Endothelial cell of umbilical vein (primary cell): ENCODE measurements at regions not wholly inside any gene's neighbourhood (a gene's known extent, or its start where the extent isn't known, plus 50 kb on each side); places are given as distances from the start of the nearest gene placed in this dataset.
A peak's percentile ranks its signal among the peaks of the same experiment; 100 is the strongest.

Experiments used
- EZH2 ChIP-seq: IDR thresholded peaks from 2 replicates; pipeline ENCODE4 v1.6.1; 2012; ENCODE audit warnings: borderline replicate concordance, low read depth, mild to moderate bottlenecking, moderate library complexity, low read length, inconsistent platforms; ENCODE audit not compliant: severe bottlenecking
- GATA2 ChIP-seq: IDR thresholded peaks from 2 replicates; pipeline ENCODE4 v1.7.0; 2011; ENCODE audit warnings: low read depth, mild to moderate bottlenecking, moderate library complexity, mixed read lengths, low read length; ENCODE audit not compliant: insufficient read length, insufficient read depth
- JUN ChIP-seq: IDR thresholded peaks from 2 replicates; pipeline ENCODE4 v1.6.1; 2011; ENCODE audit warnings: borderline replicate concordance, low read depth; ENCODE audit not compliant: insufficient read length, insufficient read depth
- POLR2A ChIP-seq: IDR thresholded peaks from 2 replicates; pipeline ENCODE4 v1.6.1; 2012; ENCODE audit warnings: low read depth, mild to moderate bottlenecking, control low read depth, low read length
- POLR2AphosphoS5 ChIP-seq: IDR thresholded peaks from 2 replicates; pipeline ENCODE4 v1.6.1; 2012; ENCODE audit warnings: low read depth, mild to moderate bottlenecking, control low read depth, low read length, moderate library complexity; ENCODE audit not compliant: insufficient read depth
- TF ChIP-seq, protein P1 (sequence below), 2 donors: IDR thresholded peaks; 1 replicate in 1 of 2; 2 replicates in 1 of 2; pipeline ENCODE4 v1.5.1; 2011; ENCODE audit warnings: low read length in 2 of 2, mild to moderate bottlenecking in 2 of 2, moderate library complexity in 2 of 2, control low read depth in 1 of 2, inconsistent platforms in 1 of 2, low read depth in 1 of 2; ENCODE audit not compliant: insufficient read depth in 1 of 2; ENCODE audit errors: extremely low read depth in 1 of 2
- TF ChIP-seq, protein P2 (sequence below): IDR thresholded peaks from 2 replicates; pipeline ENCODE4 v1.6.1; 2011; ENCODE audit not compliant: insufficient read depth, insufficient read length

DNA sequence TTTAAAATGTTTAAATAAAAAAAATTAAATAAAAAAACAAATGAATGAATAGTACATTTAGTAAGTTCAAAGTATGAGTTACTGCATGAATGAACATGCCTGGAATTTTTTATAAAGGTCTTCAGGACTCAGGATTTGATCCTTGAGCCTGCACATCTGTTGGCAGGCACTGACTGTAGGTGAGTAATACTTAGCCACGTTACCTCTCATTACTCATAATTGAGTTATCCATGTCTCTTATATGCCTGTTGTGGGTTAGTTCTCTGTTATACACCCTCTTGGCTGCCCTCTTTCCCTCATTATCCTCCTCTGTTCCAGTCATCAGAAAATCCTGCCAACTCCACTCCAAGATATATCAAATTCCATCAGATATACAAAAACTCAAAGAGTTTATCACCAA lies 276.0 kb downstream of the FBXW7 start:
- TF ChIP-seq, protein P1, sequence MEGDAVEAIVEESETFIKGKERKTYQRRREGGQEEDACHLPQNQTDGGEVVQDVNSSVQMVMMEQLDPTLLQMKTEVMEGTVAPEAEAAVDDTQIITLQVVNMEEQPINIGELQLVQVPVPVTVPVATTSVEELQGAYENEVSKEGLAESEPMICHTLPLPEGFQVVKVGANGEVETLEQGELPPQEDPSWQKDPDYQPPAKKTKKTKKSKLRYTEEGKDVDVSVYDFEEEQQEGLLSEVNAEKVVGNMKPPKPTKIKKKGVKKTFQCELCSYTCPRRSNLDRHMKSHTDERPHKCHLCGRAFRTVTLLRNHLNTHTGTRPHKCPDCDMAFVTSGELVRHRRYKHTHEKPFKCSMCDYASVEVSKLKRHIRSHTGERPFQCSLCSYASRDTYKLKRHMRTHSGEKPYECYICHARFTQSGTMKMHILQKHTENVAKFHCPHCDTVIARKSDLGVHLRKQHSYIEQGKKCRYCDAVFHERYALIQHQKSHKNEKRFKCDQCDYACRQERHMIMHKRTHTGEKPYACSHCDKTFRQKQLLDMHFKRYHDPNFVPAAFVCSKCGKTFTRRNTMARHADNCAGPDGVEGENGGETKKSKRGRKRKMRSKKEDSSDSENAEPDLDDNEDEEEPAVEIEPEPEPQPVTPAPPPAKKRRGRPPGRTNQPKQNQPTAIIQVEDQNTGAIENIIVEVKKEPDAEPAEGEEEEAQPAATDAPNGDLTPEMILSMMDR (IDR thresholded peaks at IDR 0.05; ENCODE audit: extremely low read depth in 1 of 2, insufficient read depth in 1 of 2, low read depth in 1 of 2, low read length in 2 of 2): no peak
- no peak for TF ChIP-seq EZH2
- peak; percentile 9 for TF ChIP-seq JUN
- no peak for TF ChIP-seq GATA2
- no peak for TF ChIP-seq POLR2A
- no peak for TF ChIP-seq POLR2AphosphoS5
- TF ChIP-seq, protein P2, sequence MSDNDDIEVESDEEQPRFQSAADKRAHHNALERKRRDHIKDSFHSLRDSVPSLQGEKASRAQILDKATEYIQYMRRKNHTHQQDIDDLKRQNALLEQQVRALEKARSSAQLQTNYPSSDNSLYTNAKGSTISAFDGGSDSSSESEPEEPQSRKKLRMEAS: no peak
